ENCODE measurements at regions not wholly inside any gene's neighbourhood (a gene's known extent, or its start where the extent isn't known, plus 50 kb on each side); places are given as distances from the start of the nearest gene placed in this dataset.

DNA sequence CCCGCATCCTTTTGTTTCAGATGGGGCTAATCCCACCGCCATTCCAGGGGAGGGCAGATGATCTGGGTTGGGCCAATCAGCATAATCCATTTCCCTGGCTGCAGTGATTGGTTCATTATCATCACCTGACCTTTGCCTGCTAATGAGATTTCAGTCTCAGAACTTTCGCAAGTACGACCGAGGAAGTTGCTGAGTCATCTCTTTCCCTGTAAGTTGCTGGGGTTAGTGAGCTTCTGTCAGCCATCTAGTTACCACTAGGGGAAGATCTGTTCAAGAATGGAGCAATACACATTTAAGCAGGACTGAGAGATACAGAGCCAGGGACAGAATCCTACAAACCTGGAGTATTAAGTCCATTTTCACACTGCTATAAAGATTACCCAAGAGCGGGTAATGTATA, 65.3 kb upstream of the NUDT7 start:
- no peak for DNase-seq (ENCODE audit: low read depth in 2 of 2)

DNA sequence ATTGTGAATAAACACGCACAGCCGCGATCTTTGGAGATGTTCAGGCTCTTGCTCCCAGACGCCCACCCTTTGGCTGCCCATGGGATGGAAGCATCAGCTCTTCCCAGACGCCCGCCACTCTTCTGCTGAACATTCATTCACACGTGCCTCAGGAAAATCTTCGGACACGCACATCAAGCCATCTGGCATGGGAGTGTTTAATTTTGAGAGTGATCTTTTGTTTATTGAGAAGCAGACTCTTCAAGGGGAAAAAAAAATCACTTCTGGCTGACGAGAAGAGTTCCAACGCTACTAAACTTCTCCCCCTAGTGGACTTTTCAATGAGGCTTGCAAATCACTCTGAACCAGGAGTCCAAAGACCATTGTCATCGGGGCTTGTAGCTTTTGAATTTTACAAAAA, 62.0 kb upstream of the NUDT7 start:
- peak; percentile 54 to 76 for DNase-seq (ENCODE audit: low read depth in 2 of 2)

DNA sequence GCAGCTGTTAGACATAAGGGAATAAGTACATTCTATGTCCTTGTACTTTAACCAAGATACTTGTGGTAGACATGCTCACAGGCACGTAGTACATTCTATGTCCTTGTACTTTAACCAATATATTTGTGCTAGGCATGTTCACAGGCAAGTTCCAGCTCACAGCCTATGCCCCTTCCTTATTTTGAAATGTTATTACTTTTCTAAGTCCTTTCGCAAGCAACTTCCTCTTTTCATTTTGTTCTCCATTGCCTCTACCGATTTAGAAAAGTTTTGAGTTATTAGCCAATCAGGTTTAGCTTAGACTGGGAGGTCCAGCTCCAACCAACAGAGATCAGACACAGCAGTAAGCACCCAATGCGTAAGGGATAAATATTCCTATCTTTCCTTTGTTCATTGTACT, 60.1 kb upstream of the NUDT7 start:
- DNase-seq (ENCODE audit: low read depth in 2 of 2), result no peak

GRCh38 chr16:77663711-77664110, 58.6 kb upstream of the NUDT7 start:
- no peak for DNase-seq (ENCODE audit: low read depth in 2 of 2)

- DNase-seq (ENCODE audit: low read depth in 2 of 2), result no peak
Measured at GRCh38 chr16:77666771-77667170, 55.5 kb upstream of the NUDT7 start.

DNA sequence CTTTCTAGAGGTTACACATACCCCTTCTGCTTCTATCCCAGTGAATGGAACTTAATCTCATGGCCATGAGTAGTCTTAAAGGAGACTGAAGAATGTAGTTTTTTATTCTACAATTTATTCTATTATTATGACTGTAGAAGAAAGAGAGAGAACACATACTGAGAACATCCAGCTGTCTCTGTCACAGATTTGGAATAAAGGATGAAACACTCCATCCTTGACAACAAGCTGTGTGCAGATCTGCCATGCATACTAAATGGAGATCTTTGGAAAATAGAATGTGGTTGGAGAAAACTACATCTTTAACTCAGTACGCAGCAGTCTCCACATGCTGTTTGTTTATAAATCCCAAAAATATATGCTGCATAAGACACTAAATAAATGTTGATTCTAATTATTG, 54.1 kb upstream of the NUDT7 start:
- DNase-seq (ENCODE audit: low read depth in 2 of 2), result no peak

DNA sequence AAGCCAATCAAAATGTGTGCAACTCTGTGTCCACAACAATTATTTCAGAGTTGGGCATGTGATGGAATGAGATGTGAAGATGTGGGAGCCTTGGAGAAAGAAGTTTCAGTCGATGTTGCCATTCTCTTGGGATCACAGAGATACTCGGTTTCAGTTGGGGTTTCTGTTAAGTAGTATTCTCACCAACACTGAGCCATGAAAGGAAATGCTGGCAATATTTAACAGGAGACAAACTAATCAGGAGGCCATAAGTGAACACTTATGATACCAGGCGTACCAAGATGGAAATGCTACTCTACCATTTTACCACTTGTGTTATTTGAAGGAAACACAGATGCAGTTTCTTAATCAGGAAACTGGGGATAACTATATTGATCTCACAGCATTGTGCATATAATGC, 53.3 kb upstream of the NUDT7 start:
- DNase-seq (ENCODE audit: low read depth in 2 of 2), result no peak
